Adrenal gland (tissue), 5 donors: ENCODE measurements at regions not wholly inside any gene's neighbourhood (a gene's known extent, or its start where the extent isn't known, plus 50 kb on each side); places are given as distances from the start of the nearest gene placed in this dataset.

Experiments
- CTCF ChIP-seq, 6 experiments: fragments of 450-650 bp in 4 of 6; fragments of 200-600 bp in 2 of 6; sonication (generic) in 1 of 6; IDR thresholded peaks; 1 replicate in 5 of 6; 2 replicates in 1 of 6; pipeline versions ENCODE4 v1.5.1 to v1.8.0; 2016 to 2021; ENCODE audit warnings: antibody characterized with exemption in 6 of 6, mild to moderate bottlenecking in 2 of 6, moderate library complexity in 1 of 6
- POLR2A ChIP-seq, 2 donors: fragments of 450-650 bp; IDR thresholded peaks; one replicate each; pipeline ENCODE4 v1.6.1; 2017; ENCODE audit warnings: antibody characterized with exemption in 2 of 2, mild to moderate bottlenecking in 2 of 2, moderate library complexity in 1 of 2
- donor health status: DM: no; HTN: no; CAD: no.

DNA sequence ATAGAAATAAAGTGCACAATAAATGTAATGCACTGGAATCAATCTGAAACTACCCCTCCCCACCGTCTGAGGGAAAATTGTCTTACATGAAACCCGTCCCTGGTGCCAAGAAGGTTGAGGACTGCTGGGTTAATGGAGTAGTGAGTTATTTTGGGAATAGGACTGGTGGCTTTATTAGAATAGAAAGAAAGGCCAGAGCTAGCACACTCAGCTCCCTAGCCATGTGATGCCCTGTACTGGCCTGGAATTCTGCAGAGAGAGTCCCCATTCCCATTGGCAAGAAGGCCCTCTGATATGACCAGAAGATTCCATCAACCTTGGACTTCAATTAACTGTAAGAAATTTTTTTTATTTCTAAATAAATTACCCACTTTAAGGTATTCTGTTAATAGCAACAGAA, 393.5 kb upstream of the PCDH9 start:
- TF ChIP-seq CTCF (IDR thresholded peaks at IDR 0.05) (no peak), POLR2A (IDR thresholded peaks at IDR 0.05) (no peak)
